A549 (cell line): ENCODE measurements at regions not wholly inside any gene's neighbourhood (a gene's known extent, or its start where the extent isn't known, plus 50 kb on each side); places are given as distances from the start of the nearest gene placed in this dataset.

Experiments
- ATAC-seq, 2 experiments: fragments of 200-7000 bp in 1 of 2; fragments of >200 bp in 1 of 2; cut with Nextera tagmentation in 1 of 2; cut with Tn5 transposase in 1 of 2; 3 replicates each; pipeline versions ENCODE4 v1.8.0 to v1.9.1; 2018 to 2020; ENCODE audit warnings: mild to moderate bottlenecking in 1 of 2, moderate library complexity in 1 of 2
- CTCF ChIA-PET: fragments of 300-600 bp; sonication (Branson Sonifier 250); formaldehyde crosslinking; extraction: SDS; loops from one replicate; lab custom pipeline; 2021; ENCODE audit warnings: antibody characterized with exemption, inconsistent platforms; lab: Yijun Ruan, JAX
- POLR2A ChIA-PET: fragments of 350-600 bp; formaldehyde crosslinking; extraction: SDS; loops from one replicate; lab custom pipeline; 2021; ENCODE audit warnings: antibody characterized with exemption, inconsistent platforms; lab: Yijun Ruan, JAX
- DNase-seq, 2 experiments: peaks; one replicate each; pipeline versions ENCODE4 v3.0.0 to v3.0.0-alpha.2; 2011 to 2016; ENCODE audit warnings: low read depth in 1 of 2, low spot score in 1 of 2
- FAIRE-seq: peaks from 2 replicates; lab custom pipeline; 2011; peaks lifted over from hg19 to GRCh38; lab: Jason Lieb, UNC
- H3K27ac ChIP-seq, 2 experiments: fragments of >200 bp; sonication (Bioruptor Twin); formaldehyde crosslinking; 3 replicates each; pipeline ENCODE4 v1.5.1; 2016 to 2017
- H3K4me1 ChIP-seq: fragments of >200 bp; sonication (Bioruptor Twin); formaldehyde crosslinking; 3 replicates; pipeline ENCODE4 v1.6.1; 2016
- H3K4me2 ChIP-seq: fragments of >200 bp; sonication (Bioruptor Twin); formaldehyde crosslinking; 3 replicates; pipeline ENCODE4 v1.6.1; 2016
- H3K4me3 ChIP-seq: fragments of >200 bp; sonication (Bioruptor Twin); formaldehyde crosslinking; 3 replicates; pipeline ENCODE4 v1.5.1; 2016
- H3K9me3 ChIP-seq: fragments of >200 bp; sonication (Bioruptor Twin); formaldehyde crosslinking; 3 replicates; pipeline ENCODE4 v1.6.1; 2016
- BCL3 ChIP-seq: fragments of >200 bp; sonication (Bioruptor Twin); formaldehyde crosslinking; IDR thresholded peaks from 3 replicates; pipeline ENCODE4 v1.6.1; 2016
- BHLHE40 ChIP-seq: IDR thresholded peaks from 2 replicates; pipeline ENCODE4 v1.6.1; 2012; ENCODE audit warnings: low read depth, low read length, inconsistent platforms
- CBX2 ChIP-seq: fragments of 200-600 bp; sonication (generic); IDR thresholded peaks from 2 replicates; pipeline ENCODE4 v1.6.1; 2016; ENCODE audit warnings: low read depth, mild to moderate bottlenecking, borderline replicate concordance
- EHF ChIP-seq: fragments of 250-450 bp; sonication (Bioruptor Pico); IDR thresholded peaks from 2 replicates; pipeline ENCODE4 v1.5.0; 2020; ENCODE audit warnings: mild to moderate bottlenecking
- EHMT2 ChIP-seq: fragments of 200-600 bp; sonication (generic); IDR thresholded peaks from 2 replicates; pipeline ENCODE4 v1.6.1; 2016; ENCODE audit warnings: antibody characterized with exemption, low read depth, mild to moderate bottlenecking, moderate library complexity
- FOSB ChIP-seq: fragments of 250-450 bp; sonication (Bioruptor Pico); IDR thresholded peaks from 2 replicates; pipeline ENCODE4 v1.5.0; 2020; ENCODE audit warnings: mild to moderate bottlenecking, moderate library complexity
- HDAC2 ChIP-seq: fragments of 200-600 bp; sonication (generic); IDR thresholded peaks from 2 replicates; pipeline ENCODE4 v1.6.1; 2016
- HES2 ChIP-seq: fragments of >200 bp; sonication (Bioruptor Twin); formaldehyde crosslinking; IDR thresholded peaks from 2 replicates; pipeline ENCODE4 v1.6.1; 2016
- HEYL ChIP-seq: fragments of 250-450 bp; sonication (Bioruptor Pico); IDR thresholded peaks from 2 replicates; pipeline ENCODE4 v1.8.0; 2021; ENCODE audit warnings: mild to moderate bottlenecking, moderate library complexity
- HMGXB4 ChIP-seq: fragments of 250-450 bp; sonication (Bioruptor Pico); IDR thresholded peaks from 2 replicates; pipeline ENCODE4 v1.5.0; 2021; ENCODE audit warnings: mild to moderate bottlenecking, moderate library complexity, borderline replicate concordance
- HOXB5 ChIP-seq: fragments of 250-450 bp; sonication (Bioruptor Pico); IDR thresholded peaks from 2 replicates; pipeline ENCODE4 v1.5.0; 2020; ENCODE audit warnings: mild to moderate bottlenecking, moderate library complexity
- JUN ChIP-seq, 2 experiments: fragments of >200 bp; sonication (Bioruptor Twin); formaldehyde crosslinking; IDR thresholded peaks; 2 replicates in 1 of 2; 3 replicates in 1 of 2; pipeline ENCODE4 v1.6.1; 2016 to 2017
- NPAS2 ChIP-seq: fragments of 250-450 bp; sonication (Bioruptor Pico); IDR thresholded peaks from 2 replicates; pipeline ENCODE4 v1.8.0; 2022; ENCODE audit warnings: mild to moderate bottlenecking, moderate library complexity, borderline replicate concordance
- NR3C1 ChIP-seq: fragments of >200 bp; sonication (Bioruptor Twin); formaldehyde crosslinking; IDR thresholded peaks from 3 replicates; pipeline ENCODE4 v1.6.1; 2017
- PBX3 ChIP-seq: IDR thresholded peaks from 2 replicates; pipeline ENCODE4 v1.6.1; 2012
- PHF8 ChIP-seq: fragments of 200-600 bp; sonication (generic); IDR thresholded peaks from 2 replicates; pipeline ENCODE4 v1.6.1; 2016; ENCODE audit warnings: low read depth, mild to moderate bottlenecking, antibody characterized with exemption, moderate library complexity, borderline replicate concordance
- POLR2AphosphoS2 ChIP-seq: conservative IDR thresholded peaks from 2 replicates; pipeline ENCODE4 v1.6.1; 2012; ENCODE audit warnings: low read length, improper control_type of control experiment, inconsistent platforms
- RCOR1 ChIP-seq: fragments of 150-350 bp; IDR thresholded peaks from 2 replicates; pipeline ENCODE4 v1.6.1; 2014; ENCODE audit warnings: antibody characterized with exemption, low read length, low read depth
- SMC3 ChIP-seq: fragments of >200 bp; sonication (Bioruptor Twin); formaldehyde crosslinking; IDR thresholded peaks from 3 replicates; pipeline ENCODE4 v1.6.1; 2018; ENCODE audit warnings: inconsistent platforms
- TFCP2L1 ChIP-seq: fragments of 250-450 bp; sonication (Bioruptor Pico); IDR thresholded peaks from 2 replicates; pipeline ENCODE4 v1.5.0; 2021; ENCODE audit warnings: mild to moderate bottlenecking
- USF2 ChIP-seq: fragments of 450-650 bp; IDR thresholded peaks from 2 replicates; pipeline ENCODE4 v1.6.1; 2014; ENCODE audit warnings: antibody characterized with exemption
- WGBS: methylation state at CpG from one replicate; pipeline ENCODE4 v1.1.6; 2017; ENCODE audit errors: missing lambda C conversion rate; 5-methylcytosine and 5-hydroxymethylcytosine counted together

GRCh38 chr9:104334549-104334948 lies 169.5 kb upstream of the OR13F1 start (continued):
- no peak for TF ChIP-seq FOSB

- POLR2A ChIA-PET, result no interaction called here
- no peaks in the 10 kb centered on the region for H3K4me1 ChIP-seq
- CTCF ChIA-PET, result interaction anchor here (1.4 kb wide), 1 partner anchor 27 kb away, joined by 3 read pairs; no protein-coding TSS in a partner anchor
- no peak for DNase-seq
- TF ChIP-seq HEYL (CRISPR knock-in tag), result no peak
- TF ChIP-seq TFCP2L1, result no peak
- TF ChIP-seq USF2, result no peak
- TF ChIP-seq SMC3, result no peak
- TF ChIP-seq POLR2AphosphoS2, result no peak
- TF ChIP-seq HOXB5 (CRISPR knock-in tag), result no peak
- TF ChIP-seq CBX2, result no peak
- TF ChIP-seq EHMT2, result no peak
- TF ChIP-seq EHF (CRISPR knock-in tag), result no peak
- no peak for TF ChIP-seq PHF8
- TF ChIP-seq PBX3, result no peak
- TF ChIP-seq BCL3, result no peak
- TF ChIP-seq JUN (IDR thresholded peaks at IDR 0.05), result no peak
- no peak for TF ChIP-seq NR3C1
- TF ChIP-seq RCOR1, result no peak
- TF ChIP-seq, all 56 proteins: peak for 0
- no peak overlapping the region for H3K27ac ChIP-seq
- H3K4me2 ChIP-seq, result no peak overlapping the region
- FAIRE-seq (no peak), ATAC-seq (no peak)
- H3K4me3 ChIP-seq, result no peak overlapping the region
- no peaks in the 10 kb centered on the region for H3K9me3 ChIP-seq
Measured at GRCh38 chr9:104339692-104340091, 164.4 kb upstream of the OR13F1 start.

GRCh38 chr9:104342552-104342951 lies 161.5 kb upstream of the OR13F1 start:
- TF ChIP-seq HES2 (no peak), HDAC2 (no peak), HMGXB4 (CRISPR knock-in tag) (no peak), POLR2AphosphoS2 (no peak), NPAS2 (CRISPR knock-in tag) (no peak), BHLHE40 (no peak)
- TF ChIP-seq, all 56 proteins: peak for 0
- no peak for ATAC-seq
- Histone ChIP-seq H3K9me3 (no peaks in the 10 kb centered on the region), H3K4me3 (no peak overlapping the region), H3K27ac (no peak overlapping the region), H3K4me2 (no peak overlapping the region), H3K4me1 (no peaks in the 10 kb centered on the region)
- no peak for FAIRE-seq
- POLR2A ChIA-PET, result no interaction called here
- 59% methylated on average over 3 of the region's 3 CpGs for WGBS
- CTCF ChIA-PET, result no interaction called here
- no peak for DNase-seq
